ENCODE measurements at regions not wholly inside any gene's neighbourhood (a gene's known extent, or its start where the extent isn't known, plus 50 kb on each side); places are given as distances from the start of the nearest gene placed in this dataset.

DNA sequence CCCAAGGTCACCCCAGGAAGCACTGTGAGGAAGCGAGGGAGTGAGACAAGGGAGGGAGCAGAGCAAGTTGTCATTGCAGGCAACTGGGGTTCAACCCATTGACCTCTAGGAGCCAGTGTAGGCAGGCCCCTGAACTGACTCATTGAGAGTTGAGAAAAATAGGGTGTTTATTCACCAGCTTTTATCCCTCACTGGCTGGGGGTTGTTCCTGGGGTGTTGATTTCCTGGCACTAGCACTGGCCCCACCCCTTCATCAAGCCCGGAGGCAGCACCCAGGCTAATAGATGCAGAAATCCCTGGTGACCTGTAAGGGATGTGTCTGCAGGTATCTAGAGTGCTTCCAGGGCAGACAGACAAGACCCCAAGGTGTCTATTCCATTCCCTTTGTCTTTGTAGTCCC is 183.9 kb downstream of the ARRDC4 start:
- no peak for DNase-seq
- H3K27ac Mint-ChIP-seq = no peak overlapping the region
- no peak overlapping the region for H3K4me3 Mint-ChIP-seq
- peaks cover 2% of the 10 kb centered on the region for H3K27me3 Mint-ChIP-seq (ENCODE audit: insufficient read depth)
- no peaks in the 10 kb centered on the region for H3K9me3 Mint-ChIP-seq
- no peaks in the 10 kb centered on the region for H3K36me3 Mint-ChIP-seq (ENCODE audit: low read depth)
- TF ChIP-seq, protein P1, sequence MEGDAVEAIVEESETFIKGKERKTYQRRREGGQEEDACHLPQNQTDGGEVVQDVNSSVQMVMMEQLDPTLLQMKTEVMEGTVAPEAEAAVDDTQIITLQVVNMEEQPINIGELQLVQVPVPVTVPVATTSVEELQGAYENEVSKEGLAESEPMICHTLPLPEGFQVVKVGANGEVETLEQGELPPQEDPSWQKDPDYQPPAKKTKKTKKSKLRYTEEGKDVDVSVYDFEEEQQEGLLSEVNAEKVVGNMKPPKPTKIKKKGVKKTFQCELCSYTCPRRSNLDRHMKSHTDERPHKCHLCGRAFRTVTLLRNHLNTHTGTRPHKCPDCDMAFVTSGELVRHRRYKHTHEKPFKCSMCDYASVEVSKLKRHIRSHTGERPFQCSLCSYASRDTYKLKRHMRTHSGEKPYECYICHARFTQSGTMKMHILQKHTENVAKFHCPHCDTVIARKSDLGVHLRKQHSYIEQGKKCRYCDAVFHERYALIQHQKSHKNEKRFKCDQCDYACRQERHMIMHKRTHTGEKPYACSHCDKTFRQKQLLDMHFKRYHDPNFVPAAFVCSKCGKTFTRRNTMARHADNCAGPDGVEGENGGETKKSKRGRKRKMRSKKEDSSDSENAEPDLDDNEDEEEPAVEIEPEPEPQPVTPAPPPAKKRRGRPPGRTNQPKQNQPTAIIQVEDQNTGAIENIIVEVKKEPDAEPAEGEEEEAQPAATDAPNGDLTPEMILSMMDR (IDR thresholded peaks at IDR 0.05) = no peak
- no peaks in the 10 kb centered on the region; the same call in 1 of the 2 replicates for H3K4me1 Mint-ChIP-seq (ENCODE audit: low read depth)

DNA sequence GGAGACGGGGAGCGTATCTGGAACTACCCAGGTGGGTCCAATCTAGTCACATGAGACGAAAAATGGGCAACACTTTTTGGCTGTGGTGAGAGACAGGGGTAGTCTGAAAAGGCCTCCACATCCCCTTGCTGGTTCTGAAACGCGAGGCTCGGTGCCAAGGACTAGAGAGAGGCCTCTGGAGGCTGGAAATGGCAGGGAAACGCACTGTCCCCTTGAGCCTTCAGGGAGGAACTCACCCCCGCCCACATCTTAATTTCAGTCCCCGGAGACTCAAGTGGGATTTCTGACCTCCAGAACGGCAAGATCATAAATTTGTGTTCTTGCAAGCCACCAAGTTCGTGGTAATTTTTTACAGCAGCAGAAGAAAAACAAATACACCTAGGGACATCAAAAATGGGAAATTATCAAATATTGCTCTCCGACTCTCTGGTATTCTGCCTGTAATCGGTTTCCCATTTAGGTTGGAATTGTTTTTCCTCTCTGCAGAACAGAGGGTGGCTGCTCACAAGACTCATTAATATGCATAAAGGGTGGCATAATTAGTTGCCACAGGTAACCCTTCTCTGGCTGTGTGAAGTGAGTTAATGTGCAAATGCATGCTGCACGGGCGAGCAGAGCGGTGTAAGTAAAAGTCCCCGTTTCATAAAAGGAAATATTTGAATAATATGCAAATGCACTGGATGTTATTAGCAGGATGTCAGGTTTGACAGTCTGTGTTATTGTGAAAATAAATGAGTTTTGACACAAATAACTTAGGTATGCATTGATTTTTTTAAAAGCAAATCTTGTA is 185.7 kb downstream of the ARRDC4 start:
- Mint-ChIP-seq H3K27ac (no peak overlapping the region), H3K36me3 (ENCODE audit: low read depth) (no peaks in the 10 kb centered on the region), H3K4me3 (no peak overlapping the region), H3K27me3 (ENCODE audit: insufficient read depth) (peaks cover 2% of the 10 kb centered on the region), H3K4me1 (ENCODE audit: low read depth) (no peaks in the 10 kb centered on the region), H3K9me3 (no peaks in the 10 kb centered on the region)
- DNase-seq = no peak
- TF ChIP-seq, protein P1 (IDR thresholded peaks at IDR 0.05) = no peak

DNA sequence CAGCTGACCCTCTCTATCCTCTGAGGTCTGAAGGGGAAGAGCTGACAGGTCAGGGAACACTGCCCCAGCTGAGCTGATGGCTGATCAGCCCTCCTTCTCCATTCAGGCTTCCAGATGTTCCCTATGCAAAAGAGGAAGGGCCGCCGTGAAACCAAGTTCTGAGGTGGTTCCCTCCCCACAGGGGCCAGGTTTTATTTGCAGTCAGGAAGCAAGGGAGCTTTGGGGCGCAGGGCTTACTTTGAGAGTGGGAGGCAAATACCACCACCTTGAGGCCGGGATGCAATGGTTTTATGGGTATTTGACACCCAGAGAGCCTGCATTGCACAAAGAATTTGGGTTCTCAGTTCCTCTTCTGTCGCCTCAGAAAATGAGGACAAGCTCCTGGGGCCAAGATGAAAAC is 186.9 kb downstream of the ARRDC4 start:
- H3K36me3 Mint-ChIP-seq (ENCODE audit: low read depth) = peaks cover 5% of the 10 kb centered on the region
- no peak overlapping the region for H3K27ac Mint-ChIP-seq
- no peaks in the 10 kb centered on the region; the same call in 1 of the 2 replicates for H3K9me3 Mint-ChIP-seq
- H3K4me1 Mint-ChIP-seq (ENCODE audit: low read depth) = peaks cover 6% of the 10 kb centered on the region
- TF ChIP-seq, protein P1 (IDR thresholded peaks at IDR 0.05) = no peak
- H3K4me3 Mint-ChIP-seq = no peak overlapping the region
- H3K27me3 Mint-ChIP-seq (ENCODE audit: insufficient read depth) = peaks cover 2% of the 10 kb centered on the region
- DNase-seq = no peak

DNA sequence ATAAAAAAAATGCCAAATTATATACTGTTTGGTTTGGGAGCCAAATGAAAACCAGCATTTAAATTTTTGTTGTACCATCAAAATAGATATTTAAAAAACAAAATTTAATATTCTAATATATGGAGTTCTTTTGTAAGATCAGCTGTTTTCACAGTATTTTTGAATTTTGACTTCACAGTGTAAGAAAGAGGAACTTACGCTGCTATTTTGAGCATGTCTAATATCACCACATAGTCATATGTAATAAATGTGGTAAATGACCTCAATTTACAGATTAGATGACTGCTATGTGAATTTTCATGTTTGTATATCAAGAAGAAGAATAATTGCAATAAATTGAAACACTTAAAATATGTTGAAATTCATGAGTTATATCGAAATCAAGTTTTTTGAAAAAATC is 189.6 kb downstream of the ARRDC4 start:
- Mint-ChIP-seq H3K36me3 (ENCODE audit: low read depth) (peaks cover 19% of the 10 kb centered on the region), H3K27ac (no peak overlapping the region), H3K4me1 (ENCODE audit: low read depth) (peaks cover 28% of the 10 kb centered on the region), H3K4me3 (no peak overlapping the region), H3K9me3 (peaks cover 4% of the 10 kb centered on the region), H3K27me3 (ENCODE audit: insufficient read depth) (no peaks in the 10 kb centered on the region; the same call in 1 of the 2 replicates)
- DNase-seq = no peak
- TF ChIP-seq, protein P1 (IDR thresholded peaks at IDR 0.05) = no peak

DNA sequence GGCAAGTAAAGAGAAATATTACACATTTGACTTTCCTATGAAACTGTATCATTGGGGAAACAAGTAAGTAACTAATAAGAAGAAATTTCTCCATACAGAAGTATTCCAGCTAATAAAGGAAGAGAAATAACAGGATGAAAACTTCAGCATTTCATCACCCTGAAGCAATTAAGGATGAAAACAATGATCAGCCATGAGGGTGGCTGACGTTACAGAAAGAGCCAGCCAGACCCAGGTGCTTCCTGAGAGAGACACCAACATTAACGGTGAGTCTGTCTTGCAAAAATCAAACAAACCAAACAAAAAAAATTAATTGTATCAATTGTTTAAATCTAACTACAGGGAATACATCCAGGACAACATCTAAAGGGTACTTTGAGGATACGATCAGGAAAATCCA is 190.0 kb downstream of the ARRDC4 start:
- Mint-ChIP-seq H3K27me3 (ENCODE audit: insufficient read depth) (no peaks in the 10 kb centered on the region), H3K27ac (no peak overlapping the region), H3K9me3 (peaks cover 4% of the 10 kb centered on the region), H3K4me1 (ENCODE audit: low read depth) (peaks cover 33% of the 10 kb centered on the region), H3K36me3 (ENCODE audit: low read depth) (peaks cover 19% of the 10 kb centered on the region), H3K4me3 (no peak overlapping the region)
- TF ChIP-seq, protein P1 (IDR thresholded peaks at IDR 0.05) = no peak
- DNase-seq = no peak

All from HFFc6 (cell line).